Sigmoid colon (tissue), 6 donors: ENCODE measurements at regions not wholly inside any gene's neighbourhood (a gene's known extent, or its start where the extent isn't known, plus 50 kb on each side); places are given as distances from the start of the nearest gene placed in this dataset.
A peak's percentile ranks its signal among the peaks of the same experiment; 100 is the strongest.

ENCODE experiments used
- DNase-seq: peaks from one replicate; pipeline ENCODE4 v3.0.0-alpha.2; 2019
- H3K27ac ChIP-seq, 4 donors: fragments of 200-600 bp; sonication (generic); one replicate each; pipeline ENCODE4 v1.5.1; 2016 to 2019; ENCODE audit warnings: mild to moderate bottlenecking in 1 of 4
- H3K27me3 ChIP-seq, 3 donors: fragments of 200-600 bp; sonication (generic); one replicate each; pipeline ENCODE4 v1.5.1; 2019; ENCODE audit warnings: mild to moderate bottlenecking in 1 of 3
- H3K36me3 ChIP-seq, 4 donors: fragments of 200-600 bp; sonication (generic); one replicate each; pipeline ENCODE4 v1.5.1; 2016 to 2019
- H3K4me1 ChIP-seq, 4 donors: fragments of 200-600 bp; sonication (generic); one replicate each; pipeline ENCODE4 v1.5.1; 2017 to 2019
- H3K4me3 ChIP-seq, 4 donors: fragments of 200-600 bp; sonication (generic); one replicate each; pipeline ENCODE4 v1.5.1; 2017 to 2019; ENCODE audit warnings: mild to moderate bottlenecking in 2 of 4, moderate library complexity in 1 of 4
- H3K9me3 ChIP-seq, 4 donors: fragments of 200-600 bp in 3 of 4; sonication (generic) in 3 of 4; one replicate each; pipeline versions ENCODE4 v1.5.1 to v1.6.1; 2013 to 2019
- CTCF ChIP-seq, 4 experiments: fragments of 450-650 bp in 3 of 4; fragments of 200-600 bp in 1 of 4; IDR thresholded peaks; one replicate each; pipeline ENCODE4 v1.5.1; 2016 to 2019; ENCODE audit warnings: antibody characterized with exemption in 4 of 4, mild to moderate bottlenecking in 3 of 4, moderate library complexity in 2 of 4
- EP300 ChIP-seq, 4 donors: sonication (generic); formaldehyde crosslinking; IDR thresholded peaks; one replicate each; pipeline ENCODE4 v1.6.1; 2017; ENCODE audit warnings: antibody characterized with exemption in 4 of 4
- POLR2A ChIP-seq, 2 donors: fragments of 450-650 bp; IDR thresholded peaks; one replicate each; pipeline ENCODE4 v1.6.1; 2016; ENCODE audit warnings: antibody characterized with exemption in 2 of 2, mild to moderate bottlenecking in 2 of 2, moderate library complexity in 2 of 2
- POLR2AphosphoS5 ChIP-seq, 4 donors: sonication (generic); formaldehyde crosslinking; IDR thresholded peaks; one replicate each; pipeline ENCODE4 v1.6.1; 2017; ENCODE audit warnings: antibody characterized with exemption in 4 of 4
- WGBS, 2 donors: extraction: QIAGEN DNeasy Blood & Tissue Kit; methylation state at CpG; one replicate each; pipeline ENCODE4 v1.1.7; 2013; 5-methylcytosine and 5-hydroxymethylcytosine counted together
- intact Hi-C: fragments of 100-400 bp; cut with DNase I; formaldehyde crosslinking; loops from one replicate; pipeline ENCODE4 v1.15.1; 2023
- donor health status: healthy with polysubstance abuse.
- donor health status: healthy.

- Histone ChIP-seq H3K36me3 (no peaks in the 10 kb centered on the region), H3K27me3 (no peaks in the 10 kb centered on the region), H3K27ac (no peak overlapping the region), H3K4me3 (no peak overlapping the region), H3K9me3 (no peaks in the 10 kb centered on the region), H3K4me1 (peaks cover 0 to 6% (median 3%) of the 10 kb centered on the region in 4 donors)
- DNase-seq, result no peak
- WGBS, 2 donors, result 88 to 90% methylated on average over 7 of the region's 7 CpGs
- TF ChIP-seq POLR2A (IDR thresholded peaks at IDR 0.05), result no peak
- TF ChIP-seq CTCF (IDR thresholded peaks at IDR 0.05), result no peak
- TF ChIP-seq POLR2AphosphoS5 (IDR thresholded peaks at IDR 0.05), result no peak
- no peak for TF ChIP-seq EP300 (IDR thresholded peaks at IDR 0.05)
- intact Hi-C loops, result no loop called here
Measured at GRCh38 chr16:49937886-49938285, 82.0 kb upstream of the ZNF423 start.

GRCh38 chr16:49939495-49939894 is 83.6 kb upstream of the ZNF423 start:
- intact Hi-C loops, result no loop called here
- no peaks in the 10 kb centered on the region for H3K36me3 ChIP-seq
- H3K9me3 ChIP-seq, result no peaks in the 10 kb centered on the region
- TF ChIP-seq POLR2A (IDR thresholded peaks at IDR 0.05), result no peak
- no peak for TF ChIP-seq EP300 (IDR thresholded peaks at IDR 0.05)
- no peak for TF ChIP-seq CTCF (IDR thresholded peaks at IDR 0.05)
- TF ChIP-seq POLR2AphosphoS5 (IDR thresholded peaks at IDR 0.05), result no peak
- peak; percentile 12 for DNase-seq
- H3K27ac ChIP-seq, result no peak overlapping the region
- no peak overlapping the region for H3K4me3 ChIP-seq
- 95 to 96% methylated on average over 2 of the region's 2 CpGs for WGBS, 2 donors
- no peaks in the 10 kb centered on the region for H3K4me1 ChIP-seq
- H3K27me3 ChIP-seq, result no peaks in the 10 kb centered on the region

- Histone ChIP-seq H3K4me1 (no peaks in the 10 kb centered on the region), H3K27me3 (no peaks in the 10 kb centered on the region), H3K27ac (no peak overlapping the region), H3K9me3 (no peaks in the 10 kb centered on the region), H3K4me3 (no peak overlapping the region), H3K36me3 (no peaks in the 10 kb centered on the region)
- no peak for TF ChIP-seq CTCF (IDR thresholded peaks at IDR 0.05)
- no peak for TF ChIP-seq POLR2AphosphoS5 (IDR thresholded peaks at IDR 0.05)
- TF ChIP-seq POLR2A (IDR thresholded peaks at IDR 0.05), result no peak
- TF ChIP-seq EP300 (IDR thresholded peaks at IDR 0.05), result no peak
- DNase-seq, result peak; percentile 33
- WGBS, 2 donors, result 88 to 92% methylated on average over 13 of the region's 13 CpGs
- intact Hi-C loops, result no loop called here
Measured at GRCh38 chr16:49940464-49941224, 84.4 kb upstream of the CNEP1R1 start.

GRCh38 chr16:49944221-49944620 is 80.8 kb upstream of the CNEP1R1 start:
- H3K36me3 ChIP-seq, result no peaks in the 10 kb centered on the region
- no peak for DNase-seq
- WGBS, 2 donors, result 66 to 69% methylated on average over 5 of the region's 5 CpGs
- intact Hi-C loops, result no loop called here
- no peaks in the 10 kb centered on the region for H3K4me1 ChIP-seq
- H3K4me3 ChIP-seq, result no peak overlapping the region
- no peaks in the 10 kb centered on the region for H3K27me3 ChIP-seq
- H3K9me3 ChIP-seq, result no peaks in the 10 kb centered on the region
- H3K27ac ChIP-seq, result no peak overlapping the region
- TF ChIP-seq POLR2AphosphoS5 (IDR thresholded peaks at IDR 0.05) (no peak), CTCF (IDR thresholded peaks at IDR 0.05) (no peak), POLR2A (IDR thresholded peaks at IDR 0.05) (no peak), EP300 (IDR thresholded peaks at IDR 0.05) (no peak)
